C1 segment of cervical spinal cord (tissue), 14 donors: ENCODE measurements at regions not wholly inside any gene's neighbourhood (a gene's known extent, or its start where the extent isn't known, plus 50 kb on each side); places are given as distances from the start of the nearest gene placed in this dataset.

ENCODE experiments used
- DNase-seq, 14 donors: peaks; one replicate each; lab custom pipeline; 2025; lab: John Stamatoyannopoulos, UW

DNA sequence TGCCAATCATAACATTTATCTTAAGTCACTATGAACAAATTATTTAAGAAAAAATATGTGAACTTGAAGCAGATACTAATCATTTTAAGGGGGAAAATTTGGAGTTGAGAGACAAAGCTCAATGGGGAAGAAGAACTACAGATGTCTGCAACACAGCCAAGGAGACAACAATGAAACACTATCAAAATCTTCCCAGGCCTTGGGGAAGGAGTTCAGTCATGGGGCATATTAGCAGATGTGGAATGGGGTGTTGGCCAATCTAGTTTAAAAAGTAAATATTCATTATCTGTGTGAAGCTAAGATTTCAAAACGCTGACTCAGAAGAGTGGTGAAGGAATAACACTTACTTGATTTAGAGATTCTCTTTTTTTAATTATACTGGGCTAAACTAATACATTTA, 671.6 kb upstream of the ZP4 start:
- no peak for DNase-seq

DNA sequence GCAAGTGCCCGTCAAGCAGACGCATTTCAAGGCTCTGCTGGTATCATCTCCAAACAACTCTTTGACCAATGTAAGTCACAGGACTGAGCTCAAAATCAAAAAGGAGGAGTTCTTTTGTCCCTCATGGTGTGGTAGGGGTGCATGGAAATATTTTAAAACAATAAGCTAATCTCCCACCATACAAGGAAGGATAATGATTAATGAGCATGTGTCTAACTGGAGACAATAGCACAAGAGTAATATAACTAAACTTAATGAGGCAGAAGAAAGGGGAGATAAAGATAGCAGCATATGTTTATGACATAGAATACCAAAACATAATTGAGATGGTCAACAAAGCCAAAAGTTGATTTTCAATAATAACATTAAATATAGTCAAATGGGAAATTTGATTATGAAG, 668.0 kb upstream of the ZP4 start:
- no peak for DNase-seq

GRCh38 chr1:238558156-238558555, 667.4 kb upstream of the ZP4 start:
- DNase-seq = no peak

GRCh38 chr1:238552271-238552670, 661.5 kb upstream of the ZP4 start:
- DNase-seq = no peak

- DNase-seq = no peak
These were observed 658.4 kb upstream of the ZP4 start for GRCh38 chr1:238549137-238549536.

- DNase-seq = no peak
These were observed 655.4 kb upstream of the ZP4 start for GRCh38 chr1:238546118-238546517.

- DNase-seq = no peak
These were observed 646.9 kb upstream of the ZP4 start for GRCh38 chr1:238537641-238538040.

- no peak for DNase-seq
These were observed 639.6 kb upstream of the ZP4 start for GRCh38 chr1:238530209-238530851.

DNA sequence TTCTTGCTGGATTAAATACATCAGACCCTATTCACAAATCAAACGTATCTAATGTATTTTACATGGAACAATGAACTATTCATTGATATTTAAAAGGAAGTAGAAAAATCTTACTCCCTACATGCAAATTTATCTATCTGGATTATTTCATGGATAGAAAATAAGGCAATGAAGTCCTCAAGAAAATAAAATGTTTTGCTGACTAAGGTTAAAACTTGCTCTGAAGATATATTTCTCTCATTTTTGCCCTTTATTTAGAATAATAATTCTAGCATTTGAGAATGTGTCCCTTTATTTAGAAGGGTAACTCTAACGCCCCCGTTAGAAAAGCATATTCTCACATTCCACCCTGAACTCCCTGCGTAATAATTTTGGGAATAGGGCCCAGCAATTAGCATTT, 627.0 kb upstream of the ZP4 start:
- no peak for DNase-seq

DNA sequence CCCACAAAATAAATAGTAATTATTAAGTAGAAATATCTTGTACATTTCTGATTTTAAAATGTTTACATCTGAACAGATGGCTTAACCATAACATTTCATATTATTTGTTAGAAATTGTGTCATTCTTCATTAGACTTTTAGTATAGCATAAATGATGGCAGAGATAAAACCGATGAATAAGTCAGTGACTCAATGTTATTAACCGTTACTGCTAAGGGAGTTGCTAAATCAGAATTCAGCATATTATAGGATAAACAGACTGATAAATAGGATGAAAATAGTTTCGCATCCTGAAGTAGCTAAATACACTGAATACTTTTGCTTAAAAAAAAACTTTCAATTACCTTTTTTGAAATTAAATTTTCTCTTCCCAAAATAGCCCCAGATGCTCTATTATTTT, 610.6 kb upstream of the ZP4 start:
- DNase-seq = no peak

- DNase-seq = no peak
These were observed 608.3 kb upstream of the ZP4 start for GRCh38 chr1:238499021-238499420.

- no peak for DNase-seq
These were observed 601.5 kb upstream of the ZP4 start for GRCh38 chr1:238492271-238492670.

DNA sequence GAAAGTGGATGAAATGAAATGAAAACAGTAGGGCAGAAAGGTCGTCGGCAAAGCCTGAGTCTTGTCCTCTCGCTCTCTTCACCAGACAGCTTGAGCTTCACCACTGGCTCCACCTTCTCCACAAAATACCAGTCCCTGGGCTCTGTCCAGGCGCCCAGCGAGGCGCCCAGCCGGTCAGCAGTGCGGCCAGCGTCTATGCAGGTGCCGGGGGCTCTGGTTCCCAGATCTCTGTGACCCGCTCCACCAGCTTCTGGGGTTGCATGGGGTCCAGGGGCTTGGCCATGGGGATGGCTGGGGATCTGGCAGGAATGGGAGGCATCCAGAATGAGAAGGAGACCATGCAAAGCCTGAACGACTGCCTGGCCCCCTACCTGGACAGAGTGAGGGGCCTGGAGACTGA, 600.5 kb upstream of the ZP4 start:
- no peak for DNase-seq

DNA sequence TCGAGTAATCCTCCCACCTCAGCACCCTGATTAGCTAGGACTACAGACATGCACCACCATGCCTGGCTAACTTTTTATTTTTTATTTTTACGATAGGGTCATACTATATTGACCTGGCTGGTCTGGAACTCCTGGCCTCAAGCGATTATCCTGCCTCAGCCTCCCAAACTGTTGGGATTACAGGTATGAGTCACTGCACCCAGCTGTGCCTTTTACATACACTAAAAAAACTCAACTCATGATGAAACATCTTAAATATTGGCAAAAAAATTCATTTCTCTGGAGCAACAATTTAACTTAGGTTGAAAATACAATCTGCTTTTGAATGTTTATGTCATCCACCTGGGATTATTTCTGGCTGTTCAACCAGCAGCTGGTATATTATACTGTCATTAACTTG, 598.3 kb upstream of the ZP4 start:
- DNase-seq = no peak

GRCh38 chr1:238488401-238488800, 597.7 kb upstream of the ZP4 start:
- DNase-seq = no peak

DNA sequence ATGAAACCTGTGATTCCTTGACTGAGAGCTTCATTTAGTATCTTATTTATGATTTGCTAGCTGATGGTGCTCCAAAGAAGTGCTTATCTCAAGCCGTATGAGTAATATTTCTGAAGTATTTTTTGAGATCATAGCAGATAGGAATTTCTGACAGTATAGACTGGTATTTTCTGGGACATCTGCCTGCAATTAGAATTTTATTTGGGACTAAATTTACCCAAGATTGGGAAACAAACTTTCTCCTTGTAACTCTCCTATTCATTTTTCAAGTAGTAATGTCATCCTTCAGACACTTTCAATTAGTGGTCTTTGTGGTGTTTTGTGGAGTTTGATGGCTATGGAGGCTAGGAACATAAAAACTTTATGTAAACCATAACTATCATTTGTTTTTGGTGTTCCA, 597.2 kb upstream of the ZP4 start:
- DNase-seq = no peak

GRCh38 chr1:238485912-238486209, 595.1 kb upstream of the ZP4 start:
- DNase-seq = no peak

GRCh38 chr1:238485057-238485911, 594.6 kb upstream of the ZP4 start:
- DNase-seq = no peak

DNA sequence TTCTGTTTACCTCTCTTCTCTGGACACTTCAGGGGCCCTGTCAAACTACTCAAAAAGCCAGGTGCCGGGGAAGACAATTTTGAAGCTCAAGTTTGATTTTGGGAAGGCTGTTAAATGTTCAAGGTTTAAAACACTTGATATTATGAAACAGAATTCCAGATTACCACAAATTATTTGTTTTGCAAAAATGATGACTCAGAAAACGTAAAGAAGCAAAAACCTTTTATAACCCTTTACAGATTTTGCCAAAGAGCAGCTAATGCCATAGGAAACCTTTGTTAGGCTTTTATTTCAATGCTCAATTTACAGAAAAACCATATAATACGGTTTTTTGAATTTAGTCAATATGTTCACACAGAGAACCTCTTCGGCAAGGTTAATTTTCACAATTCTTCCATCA, 593.4 kb upstream of the ZP4 start:
- DNase-seq = no peak

DNA sequence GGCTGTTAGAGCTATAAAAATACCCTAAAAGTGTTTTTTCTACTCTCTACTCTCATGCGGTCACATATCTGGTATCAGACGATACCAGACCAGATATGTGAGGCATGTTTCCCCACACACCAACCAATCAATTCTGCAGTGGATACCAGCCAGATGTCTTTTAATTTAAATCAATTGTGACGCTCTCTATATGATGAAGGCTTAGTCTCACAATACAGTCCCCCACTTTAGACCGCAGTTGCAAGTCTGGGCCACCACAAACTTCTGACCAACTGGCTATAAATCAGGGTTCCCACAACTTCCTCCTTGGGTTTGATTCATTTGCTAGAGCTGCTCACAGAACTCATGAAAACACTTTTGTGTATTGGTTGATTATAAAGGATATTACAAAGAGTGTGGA, 586.1 kb upstream of the ZP4 start:
- no peak for DNase-seq

DNA sequence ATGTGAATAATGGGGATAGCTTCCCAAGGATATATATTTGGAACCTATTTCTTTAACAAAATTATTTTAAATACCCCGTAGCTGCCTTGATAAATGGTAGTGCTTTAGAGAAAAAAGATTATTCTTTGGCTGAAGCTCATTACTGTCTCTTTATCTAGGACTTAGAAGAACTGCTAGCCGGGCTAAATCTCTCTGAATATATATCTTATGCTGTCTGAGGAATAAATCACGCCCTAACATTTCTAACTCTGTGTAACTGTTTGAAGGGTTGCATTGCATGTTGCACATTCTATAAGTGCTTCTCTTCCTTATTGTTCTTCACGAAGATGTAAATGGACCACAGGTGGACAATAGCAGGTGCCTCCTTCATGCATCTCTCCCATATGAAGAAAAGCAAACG, 585.0 kb upstream of the ZP4 start:
- no peak for DNase-seq

- no peak for DNase-seq
These were observed 583.5 kb upstream of the ZP4 start for GRCh38 chr1:238474263-238474662.

- DNase-seq = peak in 1 of 14 donors; percentile 13
These were observed 578.5 kb upstream of the ZP4 start for GRCh38 chr1:238469146-238469631.
